RWPE1 (cell line): ENCODE measurements at regions not wholly inside any gene's neighbourhood (a gene's known extent, or its start where the extent isn't known, plus 50 kb on each side); places are given as distances from the start of the nearest gene placed in this dataset.

Experiments
- CTCF ChIA-PET: fragments of 350-600 bp; sonication (Branson Sonifier 250); formaldehyde crosslinking; extraction: SDS; loops from one replicate; lab custom pipeline; 2021; lab: Yijun Ruan, JAX
- POLR2A ChIA-PET: fragments of 400-600 bp; formaldehyde crosslinking; extraction: SDS; loops from one replicate; lab custom pipeline; 2020; ENCODE audit warnings: antibody characterized with exemption; ENCODE audit not compliant: low non-redundant PET; lab: Yijun Ruan, JAX
- DNase-seq: peaks from one replicate; pipeline ENCODE4 v3.0.0; 2012; ENCODE audit warnings: low spot score
- H3K27ac ChIP-seq: fragments of 450-650 bp; 2 replicates; pipeline ENCODE4 v1.5.1; 2017
- TF ChIP-seq, protein P1 (sequence below): fragments of 450-650 bp; conservative IDR thresholded peaks from 2 replicates; pipeline ENCODE4 v1.5.1; 2017; ENCODE audit warnings: low read depth, mild to moderate bottlenecking

DNA sequence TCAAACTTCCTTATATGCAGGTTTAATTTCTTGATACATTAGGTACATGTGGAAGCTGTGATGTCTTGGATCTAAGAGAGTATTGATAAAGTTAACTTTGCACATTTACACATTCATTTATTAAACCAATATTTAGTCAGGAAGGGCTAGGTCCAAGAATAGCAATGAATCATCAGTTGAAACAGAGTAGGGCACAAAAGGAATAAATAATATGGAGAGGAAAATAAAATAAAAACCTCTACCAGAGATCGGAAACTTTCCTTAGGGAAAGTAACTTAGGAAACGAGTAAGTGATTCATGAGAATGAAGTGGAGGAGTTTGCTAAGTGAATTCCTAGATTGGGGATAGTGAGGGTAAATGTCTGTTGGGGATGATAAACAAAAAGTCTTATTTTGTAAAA lies 259.4 kb upstream of the DACH1 start:
- DNase-seq, result no peak
- H3K27ac ChIP-seq, result no peak overlapping the region
- TF ChIP-seq, protein P1, sequence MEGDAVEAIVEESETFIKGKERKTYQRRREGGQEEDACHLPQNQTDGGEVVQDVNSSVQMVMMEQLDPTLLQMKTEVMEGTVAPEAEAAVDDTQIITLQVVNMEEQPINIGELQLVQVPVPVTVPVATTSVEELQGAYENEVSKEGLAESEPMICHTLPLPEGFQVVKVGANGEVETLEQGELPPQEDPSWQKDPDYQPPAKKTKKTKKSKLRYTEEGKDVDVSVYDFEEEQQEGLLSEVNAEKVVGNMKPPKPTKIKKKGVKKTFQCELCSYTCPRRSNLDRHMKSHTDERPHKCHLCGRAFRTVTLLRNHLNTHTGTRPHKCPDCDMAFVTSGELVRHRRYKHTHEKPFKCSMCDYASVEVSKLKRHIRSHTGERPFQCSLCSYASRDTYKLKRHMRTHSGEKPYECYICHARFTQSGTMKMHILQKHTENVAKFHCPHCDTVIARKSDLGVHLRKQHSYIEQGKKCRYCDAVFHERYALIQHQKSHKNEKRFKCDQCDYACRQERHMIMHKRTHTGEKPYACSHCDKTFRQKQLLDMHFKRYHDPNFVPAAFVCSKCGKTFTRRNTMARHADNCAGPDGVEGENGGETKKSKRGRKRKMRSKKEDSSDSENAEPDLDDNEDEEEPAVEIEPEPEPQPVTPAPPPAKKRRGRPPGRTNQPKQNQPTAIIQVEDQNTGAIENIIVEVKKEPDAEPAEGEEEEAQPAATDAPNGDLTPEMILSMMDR, result no peak
- ChIA-PET POLR2A (no interaction called here), CTCF (no interaction called here)

DNA sequence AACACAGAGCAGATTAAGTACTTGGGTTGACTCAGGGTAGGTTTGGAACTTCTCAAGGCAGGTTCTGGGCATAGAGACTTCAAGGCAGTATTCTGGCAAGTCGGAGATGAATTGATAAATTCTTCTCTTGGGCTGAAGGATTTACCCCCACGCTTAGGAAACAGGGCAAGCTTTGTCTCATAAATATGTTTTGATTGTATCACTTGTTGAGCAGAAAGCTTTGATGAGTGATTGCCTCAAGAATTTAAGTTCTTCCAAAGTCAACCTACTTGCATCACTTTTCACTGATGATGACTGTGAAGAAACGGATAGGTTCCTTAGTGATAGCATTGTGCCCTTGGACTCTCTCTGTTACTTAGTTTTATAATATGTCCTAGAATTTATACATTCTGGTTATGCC lies 258.6 kb upstream of the DACH1 start:
- POLR2A ChIA-PET, result no interaction called here
- DNase-seq, result no peak
- CTCF ChIA-PET, result interaction anchor here (0.7 kb wide), 1 partner anchor 45 kb away, joined by 3 read pairs; no protein-coding TSS in a partner anchor

DNA sequence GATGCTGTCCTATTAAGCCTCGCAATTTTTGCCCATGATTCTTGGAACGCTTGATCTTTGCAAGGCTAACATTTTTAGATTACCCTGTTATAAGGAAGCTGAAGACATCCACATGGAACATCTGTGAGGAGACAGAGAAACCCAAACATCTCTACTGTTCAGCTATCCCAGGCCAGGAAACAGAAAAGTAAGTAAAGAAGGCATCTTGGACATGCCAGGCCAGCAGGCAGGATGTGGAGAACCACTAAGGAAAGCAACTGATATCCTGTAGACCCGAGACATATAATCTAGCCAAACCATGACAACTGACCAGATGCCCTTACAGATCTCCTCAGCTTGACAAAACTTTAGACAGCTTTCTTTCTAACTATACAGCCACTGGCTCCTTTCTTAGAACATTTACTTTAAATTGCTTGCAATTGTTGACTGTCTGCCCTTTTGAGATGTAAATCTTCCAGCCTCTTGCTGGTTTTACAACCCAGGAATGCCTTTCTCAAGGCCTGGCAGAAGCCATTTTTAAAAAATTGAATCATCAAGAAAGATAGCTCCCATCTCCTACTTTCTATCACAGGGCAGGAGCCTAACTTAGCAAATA lies 255.8 kb upstream of the DACH1 start:
- ChIA-PET POLR2A (no interaction called here), CTCF (interaction anchor here (0.7 kb wide), 1 partner anchor 528 kb away, joined by 4 read pairs; no protein-coding TSS in a partner anchor)

More for the DNA sequence above, 258.6 kb upstream of the DACH1 start:
- TF ChIP-seq, protein P1, result no peak
- no peak overlapping the region for H3K27ac ChIP-seq

GRCh38 chr13:72121466-72121865 lies 254.5 kb upstream of the DACH1 start:
- TF ChIP-seq, protein P1, result no peak
- H3K27ac ChIP-seq, result no peak overlapping the region
- CTCF ChIA-PET, result no interaction called here
- POLR2A ChIA-PET, result no interaction called here
- no peak for DNase-seq

More for the DNA sequence above, 255.8 kb upstream of the DACH1 start:
- TF ChIP-seq, protein P1, result no peak
- DNase-seq, result no peak
- H3K27ac ChIP-seq, result no peak overlapping the region

DNA sequence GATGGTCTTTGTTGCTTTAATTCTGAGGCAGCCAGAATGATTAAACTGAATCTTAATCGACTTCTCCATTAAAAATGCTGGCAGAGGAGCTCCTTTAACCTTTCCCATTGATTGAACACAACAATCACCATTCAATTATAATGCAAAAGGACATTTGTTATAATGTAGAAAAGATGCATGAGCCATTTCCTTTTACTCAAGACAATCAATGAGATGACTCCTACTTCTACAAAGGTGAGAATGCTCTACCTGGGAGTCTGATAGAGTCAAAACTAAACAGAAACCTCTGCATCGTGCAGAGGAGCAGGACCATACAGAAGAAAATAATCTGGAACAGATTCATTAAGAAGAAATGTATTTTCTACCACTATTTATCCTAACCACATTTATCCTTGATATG lies 253.6 kb upstream of the DACH1 start:
- TF ChIP-seq, protein P1, result no peak
- ChIA-PET POLR2A (no interaction called here), CTCF (no interaction called here)
- no peak overlapping the region for H3K27ac ChIP-seq
- DNase-seq, result no peak

- CTCF ChIA-PET, result no interaction called here
- no peak for DNase-seq
- TF ChIP-seq, protein P1, result no peak
- no peak overlapping the region for H3K27ac ChIP-seq
- POLR2A ChIA-PET, result no interaction called here
Measured at GRCh38 chr13:72113931-72114330, 246.9 kb upstream of the DACH1 start.
